ENCODE measurements at regions not wholly inside any gene's neighbourhood (a gene's known extent, or its start where the extent isn't known, plus 50 kb on each side); places are given as distances from the start of the nearest gene placed in this dataset.

- no peak for TF ChIP-seq CTCF (conservative IDR thresholded peaks at IDR 0.05; ENCODE audit: low read depth, low read length)
- TF ChIP-seq BHLHE40 (IDR thresholded peaks at IDR 0.05; ENCODE audit: low read depth, low read length) = no peak
- no peak for TF ChIP-seq POLR2A (IDR thresholded peaks at IDR 0.05; ENCODE audit: low read depth, low read length)
- no peak for TF ChIP-seq RFX5 (IDR thresholded peaks at IDR 0.05; ENCODE audit: low read depth, low read length)
- TF ChIP-seq SMC3 (IDR thresholded peaks at IDR 0.05; ENCODE audit: low read depth, low read length) = no peak
- TF ChIP-seq USF2 (IDR thresholded peaks at IDR 0.05; ENCODE audit: low read depth, low read length) = no peak
These were observed 387.1 kb downstream of the PPP3CA start for GRCh38 chr4:100960232-100960631.

Data from IMR-90 (cell line).